Transverse colon (tissue), 4 donors: ENCODE measurements at regions not wholly inside any gene's neighbourhood (a gene's known extent, or its start where the extent isn't known, plus 50 kb on each side); places are given as distances from the start of the nearest gene placed in this dataset.

Source experiments
- CTCF ChIP-seq, 5 experiments: fragments of 200-600 bp in 3 of 5; fragments of 450-650 bp in 2 of 5; sonication (generic) in 3 of 5; IDR thresholded peaks; 1 replicate in 2 of 5; 2 replicates in 3 of 5; pipeline ENCODE4 v1.5.1; 2016 to 2017; ENCODE audit warnings: antibody characterized with exemption in 5 of 5, inconsistent platforms in 3 of 5, mild to moderate bottlenecking in 2 of 5, moderate library complexity in 1 of 5
- EP300 ChIP-seq: sonication (generic); formaldehyde crosslinking; IDR thresholded peaks from one replicate; pipeline ENCODE4 v1.6.1; 2017; ENCODE audit warnings: antibody characterized with exemption, low read depth
- POLR2AphosphoS5 ChIP-seq, 3 donors: sonication (generic); formaldehyde crosslinking; IDR thresholded peaks; one replicate each; pipeline ENCODE4 v1.6.1; 2016; ENCODE audit warnings: antibody characterized with exemption in 3 of 3

- TF ChIP-seq CTCF (IDR thresholded peaks at IDR 0.05): no peak
- no peak for TF ChIP-seq EP300
- TF ChIP-seq POLR2AphosphoS5 (IDR thresholded peaks at IDR 0.05): no peak
These were observed 602.5 kb upstream of the ARGLU1 start for GRCh38 chr13:107170270-107170931.
